H1 (cell line): ENCODE measurements at regions not wholly inside any gene's neighbourhood (a gene's known extent, or its start where the extent isn't known, plus 50 kb on each side); places are given as distances from the start of the nearest gene placed in this dataset.

Experiments used
- CTCF ChIA-PET: fragments of 300-600 bp; sonication (Branson Sonifier 250); formaldehyde crosslinking; loops from one replicate; lab custom pipeline; 2021; ENCODE audit not compliant: partially characterized antibody; lab: Charles Lee
- POLR2A ChIA-PET: fragments of 300-600 bp; sonication (Branson Sonifier 250); formaldehyde crosslinking; loops from one replicate; lab custom pipeline; 2021; ENCODE audit warnings: inconsistent platforms; ENCODE audit not compliant: partially characterized antibody; lab: Charles Lee
- DNase-seq, 2 experiments: peaks; one replicate each; pipeline versions ENCODE4 v3.0.0 to v3.0.0-alpha.2; 2010 to 2022; ENCODE audit warnings: low spot score in 2 of 2, low read depth in 1 of 2, mixed read lengths in 1 of 2
- FAIRE-seq: peaks from 2 replicates; lab custom pipeline; 2011; peaks lifted over from hg19 to GRCh38; lab: Jason Lieb, UNC
- H2AFZ ChIP-seq: 2 replicates; pipeline ENCODE4 v1.8.1; 2012; ENCODE audit warnings: low read length, inconsistent platforms
- H2AK5ac ChIP-seq: 2 replicates; pipeline ENCODE4 v1.6.1; 2013; ENCODE audit warnings: low read depth, low read length
- H2BK120ac ChIP-seq: replicated peaks from 2 replicates; pipeline ENCODE3; 2013; ENCODE audit warnings: low read depth, low read length, inconsistent platforms
- H2BK12ac ChIP-seq: 2 replicates; pipeline ENCODE4 v1.6.1; 2013; ENCODE audit warnings: low read depth, low read length
- H2BK15ac ChIP-seq: 2 replicates; pipeline ENCODE4 v1.6.1; 2013; ENCODE audit warnings: low read length
- H2BK20ac ChIP-seq: 2 replicates; pipeline ENCODE4 v1.6.1; 2013; ENCODE audit warnings: low read length
- H2BK5ac ChIP-seq: 2 replicates; pipeline ENCODE4 v1.6.1; 2013; ENCODE audit warnings: low read depth, low read length
- H3K14ac ChIP-seq: 2 replicates; pipeline ENCODE4 v1.6.1; 2013; ENCODE audit warnings: inconsistent platforms; ENCODE audit not compliant: insufficient read length
- H3K18ac ChIP-seq: 2 replicates; pipeline ENCODE4 v1.6.1; 2013; ENCODE audit warnings: low read length; ENCODE audit errors: extremely low read depth
- H3K23ac ChIP-seq: 2 replicates; pipeline ENCODE4 v1.6.1; 2013; ENCODE audit warnings: inconsistent platforms; ENCODE audit not compliant: insufficient read length
- H3K23me2 ChIP-seq: 2 replicates; pipeline ENCODE4 v1.6.1; 2013; ENCODE audit warnings: low read depth, low read length
- H3K27ac ChIP-seq: 2 replicates; pipeline ENCODE4 v1.6.1; 2011; ENCODE audit warnings: low read depth, low read length, inconsistent platforms
- H3K27me3 ChIP-seq, 4 experiments: replicated peaks in 1 of 4; 1 replicate in 1 of 4; 2 replicates in 3 of 4; pipeline versions ENCODE4 v1.6.1 to v1.8.1; 2011 to 2013; ENCODE audit warnings: low read length in 3 of 4, mild to moderate bottlenecking in 3 of 4, inconsistent platforms in 2 of 4, mixed read lengths in 2 of 4, moderate library complexity in 1 of 4; ENCODE audit not compliant: control insufficient read depth in 3 of 4, insufficient read depth in 3 of 4; ENCODE audit errors: extremely low read depth in 1 of 4
- H3K36me3 ChIP-seq, 4 experiments: 2 replicates each; pipeline versions ENCODE4 v1.6.1 to v1.8.1; 2011 to 2013; ENCODE audit warnings: mild to moderate bottlenecking in 4 of 4, low read length in 3 of 4, moderate library complexity in 2 of 4, control low read depth in 1 of 4, inconsistent platforms in 1 of 4; ENCODE audit not compliant: insufficient read depth in 4 of 4, control insufficient read depth in 2 of 4
- H3K4ac ChIP-seq: replicated peaks from 2 replicates; pipeline ENCODE3; 2013; ENCODE audit warnings: low read length, low read depth, mixed read lengths, inconsistent platforms; ENCODE audit not compliant: insufficient read length
- H3K4me1 ChIP-seq, 4 experiments: replicated peaks in 1 of 4; 1 replicate in 1 of 4; 2 replicates in 3 of 4; pipeline versions ENCODE4 v1.6.1 to v1.8.1; 2011 to 2013; ENCODE audit warnings: low read length in 3 of 4, inconsistent platforms in 2 of 4, mixed read lengths in 1 of 4; ENCODE audit not compliant: insufficient read depth in 4 of 4, control insufficient read depth in 3 of 4
- H3K4me2 ChIP-seq, 2 experiments: 2 replicates each; pipeline versions ENCODE4 v1.6.1 to v1.8.1; 2011 to 2013; ENCODE audit warnings: low read depth in 2 of 2, low read length in 2 of 2, control low read depth in 1 of 2, inconsistent platforms in 1 of 2, mild to moderate bottlenecking in 1 of 2; ENCODE audit not compliant: insufficient read depth in 1 of 2
- H3K4me3 ChIP-seq, 4 experiments: fragments of 200-600, 300-600 bp in 1 of 4; sonication (generic), shearing (Covaris generic), sonication (Bioruptor Twin) in 1 of 4; 2 replicates each; pipeline versions ENCODE4 v1.5.1 to v1.8.1; 2011 to 2016; ENCODE audit warnings: low read length in 4 of 4, low read depth in 3 of 4, control low read depth in 2 of 4, inconsistent platforms in 2 of 4, mild to moderate bottlenecking in 2 of 4, mixed read lengths in 1 of 4, moderate library complexity in 1 of 4; ENCODE audit not compliant: insufficient read depth in 2 of 4; ENCODE audit errors: extremely low read depth in 1 of 4
- H3K56ac ChIP-seq: replicated peaks from 2 replicates; pipeline ENCODE3; 2013; ENCODE audit warnings: low read depth, mild to moderate bottlenecking, mixed read lengths, low read length, inconsistent platforms; ENCODE audit not compliant: insufficient read length
- H3K79me1 ChIP-seq: 2 replicates; pipeline ENCODE4 v1.6.1; 2013; ENCODE audit warnings: low read depth, low read length, control low read depth
- H3K79me2 ChIP-seq, 2 experiments: 2 replicates each; pipeline versions ENCODE4 v1.6.1 to v1.8.1; 2012 to 2013; ENCODE audit warnings: low read length in 2 of 2, mild to moderate bottlenecking in 2 of 2, inconsistent platforms in 1 of 2; ENCODE audit not compliant: insufficient read depth in 2 of 2, control insufficient read depth in 1 of 2
- H3K9ac ChIP-seq, 4 experiments: replicated peaks in 1 of 4; 1 replicate in 1 of 4; 2 replicates in 3 of 4; pipeline versions ENCODE4 v1.6.1 to v1.8.1; 2011 to 2013; ENCODE audit warnings: low read depth in 3 of 4, low read length in 3 of 4, control low read depth in 2 of 4, mild to moderate bottlenecking in 2 of 4, moderate library complexity in 2 of 4, inconsistent platforms in 1 of 4; ENCODE audit errors: extremely low read depth in 1 of 4
- H3K9me3 ChIP-seq, 2 experiments: 2 replicates each; pipeline versions ENCODE4 v1.6.1 to v1.8.1; 2012 to 2013; ENCODE audit warnings: mild to moderate bottlenecking in 2 of 2, moderate library complexity in 2 of 2, control low read depth in 1 of 2, inconsistent platforms in 1 of 2, low read depth in 1 of 2, low read length in 1 of 2, mixed read lengths in 1 of 2; ENCODE audit not compliant: insufficient read depth in 2 of 2
- H4K20me1 ChIP-seq, 2 experiments: replicated peaks in 1 of 2; 2 replicates each; pipeline versions ENCODE3 to v1.8.1; 2011 to 2013; ENCODE audit warnings: inconsistent platforms in 2 of 2, low read length in 2 of 2, mild to moderate bottlenecking in 1 of 2; ENCODE audit not compliant: insufficient read depth in 2 of 2, control insufficient read depth in 1 of 2
- H4K5ac ChIP-seq: 2 replicates; pipeline ENCODE4 v1.6.1; 2013; ENCODE audit warnings: low read length, low read depth, mixed read lengths, inconsistent platforms; ENCODE audit not compliant: insufficient read length
- H4K8ac ChIP-seq: 2 replicates; pipeline ENCODE4 v1.8.0; 2013; ENCODE audit warnings: mild to moderate bottlenecking, moderate library complexity, low read length, inconsistent platforms; ENCODE audit not compliant: insufficient read depth; ENCODE audit errors: extremely low read depth
- H4K91ac ChIP-seq: replicated peaks from 2 replicates; pipeline ENCODE3; 2013; ENCODE audit warnings: low read length, mixed read lengths, inconsistent platforms; ENCODE audit not compliant: insufficient read length
- ASH2L ChIP-seq: fragments of 200-600, 300-600 bp; sonication (generic); IDR thresholded peaks from one replicate; pipeline ENCODE4 v1.7.1; 2017; ENCODE audit warnings: low read length
- BACH1 ChIP-seq: IDR thresholded peaks from 2 replicates; pipeline ENCODE4 v1.6.1; 2012; ENCODE audit warnings: low read length, improper control_type of control experiment
- BCL11A ChIP-seq, 2 experiments: IDR thresholded peaks; one replicate each; pipeline ENCODE4 v1.6.1; 2011; ENCODE audit warnings: low read depth in 2 of 2, low read length in 2 of 2, mild to moderate bottlenecking in 2 of 2
- BRCA1 ChIP-seq: IDR thresholded peaks from 2 replicates; pipeline ENCODE4 v1.6.1; 2012; ENCODE audit warnings: low read depth, low read length, improper control_type of control experiment
- CBX8 ChIP-seq: fragments of 300-800, 300-1000 bp; sonication (generic); IDR thresholded peaks from 2 replicates; pipeline ENCODE4 v1.7.1; 2016; ENCODE audit warnings: low read depth, low read length, borderline replicate concordance
- JUN ChIP-seq: IDR thresholded peaks from 2 replicates; pipeline ENCODE4 v1.6.1; 2011; ENCODE audit warnings: low read depth, mild to moderate bottlenecking, improper control_type of control experiment, low read length
- KDM1A ChIP-seq: fragments of 200-600, 300-600 bp; sonication (generic); IDR thresholded peaks from 2 replicates; pipeline ENCODE4 v1.7.1; 2016; ENCODE audit warnings: mild to moderate bottlenecking, low read length, borderline replicate concordance
- KDM4A ChIP-seq: IDR thresholded peaks from one replicate; pipeline ENCODE4 v1.7.1; 2012; ENCODE audit warnings: low read depth, mild to moderate bottlenecking, moderate library complexity, low read length, inconsistent platforms; ENCODE audit not compliant: severe bottlenecking
- SP4 ChIP-seq: IDR thresholded peaks from 2 replicates; pipeline ENCODE4 v1.6.1; 2012; ENCODE audit warnings: low read length, inconsistent platforms
- WGBS, 2 experiments: shearing (Covaris generic) in 1 of 2; methylation state at CpG; one replicate each; pipeline versions ENCODE4 v1.1.6 to v1.1.7; 2013 to 2015; ENCODE audit warnings: low lambda C conversion rate in 2 of 2, mixed read lengths in 2 of 2, inconsistent platforms in 1 of 2, low coverage in 1 of 2, missing lambda C conversion rate in 1 of 2; ENCODE audit not compliant: insufficient replicate concordance in 2 of 2, insufficient coverage in 1 of 2, insufficient read length in 1 of 2; ENCODE audit errors: extremely low coverage in 1 of 2, missing lambda C conversion rate in 1 of 2; 5-methylcytosine and 5-hydroxymethylcytosine counted together
- TF ChIP-seq, protein P1 (sequence below), 3 experiments: IDR thresholded peaks; 1 replicate in 2 of 3; 2 replicates in 1 of 3; pipeline versions ENCODE4 v1.5.1 to v1.6.1; 2011; ENCODE audit warnings: low read length in 3 of 3, mild to moderate bottlenecking in 3 of 3, inconsistent platforms in 2 of 3, low read depth in 1 of 3, moderate library complexity in 1 of 3; ENCODE audit not compliant: insufficient read depth in 1 of 3; ENCODE audit errors: control extremely low read depth in 1 of 3

DNA sequence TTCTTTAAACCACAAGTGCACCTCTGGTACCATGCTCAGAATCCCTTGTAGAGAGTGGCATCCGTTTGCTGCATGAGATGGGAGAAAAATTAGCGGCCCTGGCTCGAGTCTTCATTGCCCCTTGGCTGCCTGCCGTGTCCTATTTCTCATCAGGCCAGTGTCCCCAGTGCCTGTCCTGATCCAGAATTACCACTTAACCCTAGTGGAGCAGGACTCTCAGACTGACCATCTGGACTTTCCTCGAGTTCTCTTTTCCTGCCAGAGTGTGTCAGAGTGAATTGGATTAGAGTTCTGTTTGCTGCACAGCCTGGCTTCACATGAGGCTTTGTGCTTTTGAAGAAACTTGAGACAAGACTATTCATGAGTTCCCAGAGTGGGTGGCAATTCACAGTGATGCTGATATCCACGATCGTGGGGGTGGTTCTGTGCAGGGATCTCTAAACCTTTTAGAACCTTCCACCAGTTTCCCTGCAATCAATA, 92.6 kb downstream of the C9orf152 start:
- Histone ChIP-seq H3K23me2 (no peaks in the 10 kb centered on the region), H3K56ac (no peak overlapping the region), H4K8ac (no peak overlapping the region), H2BK12ac (no peak overlapping the region; the same call in 1 of the 2 replicates), H3K9ac (no peak overlapping the region; a peak in 2 of 7 replicates), H3K79me2 (peaks cover 0 to 43% of the 10 kb centered on the region in 2 experiments; a peak in 2 of 4 replicates), H4K5ac (no peak overlapping the region), H3K9me3 (no peaks in the 10 kb centered on the region), H2BK5ac (peak overlapping the region; percentile 73; the same call in 1 of the 2 replicates), H4K91ac (peak overlapping the region; percentile 8), H3K4me1 (peaks cover 6 to 26% (median 14%) of the 10 kb centered on the region in 4 experiments), H3K79me1 (no peaks in the 10 kb centered on the region; the same call in 1 of the 2 replicates), H2AK5ac (no peak overlapping the region), H3K18ac (peak overlapping the region; percentile 51; the same call in 1 of the 2 replicates), H2AFZ (no peak overlapping the region), H3K4ac (no peak overlapping the region), H3K27ac (no peak overlapping the region), H3K36me3 (no peaks in the 10 kb centered on the region), H2BK15ac (no peak overlapping the region), H2BK20ac (0 out of 2 replicates have a peak overlapping the region, but pooled peaks have one; percentile 25), H3K23ac (no peak overlapping the region), H3K4me2 (peak overlapping the region in 1 of 2 experiments; percentile 14; a peak in 1 of 4 replicates), H3K14ac (no peak overlapping the region), H3K4me3 (no peak overlapping the region), H3K27me3 (no peaks in the 10 kb centered on the region), H2BK120ac (no peak overlapping the region)
- 84% methylated on average over 7 of the region's 7 CpGs; no CpG with 5 or more reads in 1 of the 2 experiments for WGBS, 2 experiments
- DNase-seq: no peak
- FAIRE-seq: no peak
- POLR2A ChIA-PET: interaction anchor here (1.0 to 1.5 kb wide), 2 partner anchors 8 to 14 kb away, joined by 3 to 4 read pairs; no protein-coding TSS in a partner anchor
- CTCF ChIA-PET: interaction anchor here (0.7 to 2.2 kb wide), 2 partner anchors 45 to 213 kb away, joined by 3 to 10 read pairs; no protein-coding TSS in a partner anchor
- TF ChIP-seq KDM1A (no peak), KDM4A (no peak), BCL11A (IDR thresholded peaks at IDR 0.05; ENCODE audit: low read depth in 2 of 2, low read length in 2 of 2) (no peak), ASH2L (no peak), BRCA1 (no peak), SP4 (no peak), BACH1 (no peak), JUN (no peak), CBX8 (no peak)
- TF ChIP-seq, protein P1, sequence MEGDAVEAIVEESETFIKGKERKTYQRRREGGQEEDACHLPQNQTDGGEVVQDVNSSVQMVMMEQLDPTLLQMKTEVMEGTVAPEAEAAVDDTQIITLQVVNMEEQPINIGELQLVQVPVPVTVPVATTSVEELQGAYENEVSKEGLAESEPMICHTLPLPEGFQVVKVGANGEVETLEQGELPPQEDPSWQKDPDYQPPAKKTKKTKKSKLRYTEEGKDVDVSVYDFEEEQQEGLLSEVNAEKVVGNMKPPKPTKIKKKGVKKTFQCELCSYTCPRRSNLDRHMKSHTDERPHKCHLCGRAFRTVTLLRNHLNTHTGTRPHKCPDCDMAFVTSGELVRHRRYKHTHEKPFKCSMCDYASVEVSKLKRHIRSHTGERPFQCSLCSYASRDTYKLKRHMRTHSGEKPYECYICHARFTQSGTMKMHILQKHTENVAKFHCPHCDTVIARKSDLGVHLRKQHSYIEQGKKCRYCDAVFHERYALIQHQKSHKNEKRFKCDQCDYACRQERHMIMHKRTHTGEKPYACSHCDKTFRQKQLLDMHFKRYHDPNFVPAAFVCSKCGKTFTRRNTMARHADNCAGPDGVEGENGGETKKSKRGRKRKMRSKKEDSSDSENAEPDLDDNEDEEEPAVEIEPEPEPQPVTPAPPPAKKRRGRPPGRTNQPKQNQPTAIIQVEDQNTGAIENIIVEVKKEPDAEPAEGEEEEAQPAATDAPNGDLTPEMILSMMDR (IDR thresholded peaks at IDR 0.05; ENCODE audit: control extremely low read depth in 1 of 3, insufficient read depth in 1 of 3, low read depth in 1 of 3, low read length in 3 of 3): no peak
- TF ChIP-seq, all 59 proteins: peak for 0
- peaks cover 0 to 5% of the 10 kb centered on the region in 2 experiments for H4K20me1 ChIP-seq
